Sigmoid colon (tissue), 4 donors: ENCODE measurements at regions not wholly inside any gene's neighbourhood (a gene's known extent, or its start where the extent isn't known, plus 50 kb on each side); places are given as distances from the start of the nearest gene placed in this dataset.

Experiments used
- EP300 ChIP-seq, 4 donors: sonication (generic); formaldehyde crosslinking; IDR thresholded peaks; one replicate each; pipeline ENCODE4 v1.6.1; 2017; ENCODE audit warnings: antibody characterized with exemption in 4 of 4
- POLR2A ChIP-seq, 2 donors: fragments of 450-650 bp; IDR thresholded peaks; one replicate each; pipeline ENCODE4 v1.6.1; 2016; ENCODE audit warnings: antibody characterized with exemption in 2 of 2, mild to moderate bottlenecking in 2 of 2, moderate library complexity in 2 of 2
- POLR2AphosphoS5 ChIP-seq, 4 donors: sonication (generic); formaldehyde crosslinking; IDR thresholded peaks; one replicate each; pipeline ENCODE4 v1.6.1; 2017; ENCODE audit warnings: antibody characterized with exemption in 4 of 4
- TF ChIP-seq, protein P1 (sequence below), 4 experiments: fragments of 450-650 bp in 3 of 4; fragments of 200-600 bp in 1 of 4; IDR thresholded peaks; one replicate each; pipeline ENCODE4 v1.5.1; 2016 to 2019; ENCODE audit warnings: antibody characterized with exemption in 4 of 4, mild to moderate bottlenecking in 3 of 4, moderate library complexity in 2 of 4

DNA sequence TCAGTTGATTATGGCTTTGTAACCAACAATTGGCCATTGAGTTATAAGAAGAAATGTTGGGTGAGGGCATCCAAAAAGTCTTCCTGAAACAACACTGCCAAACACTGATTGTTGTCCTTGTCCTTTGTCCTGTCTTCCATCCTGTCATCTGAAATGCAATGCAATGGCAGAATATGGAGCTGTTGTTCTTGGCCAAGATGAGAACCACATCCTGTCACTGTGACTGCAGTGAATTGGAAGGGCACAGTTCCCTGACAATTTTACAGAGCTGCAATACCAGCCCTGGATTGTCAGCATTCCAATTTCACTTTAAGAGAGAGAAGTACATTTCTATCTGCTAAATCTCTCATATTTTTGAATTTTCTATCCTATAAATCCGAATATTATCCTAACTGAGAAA is 613.3 kb downstream of the FLRT2 start:
- TF ChIP-seq EP300 (IDR thresholded peaks at IDR 0.05): no peak
- TF ChIP-seq, protein P1, sequence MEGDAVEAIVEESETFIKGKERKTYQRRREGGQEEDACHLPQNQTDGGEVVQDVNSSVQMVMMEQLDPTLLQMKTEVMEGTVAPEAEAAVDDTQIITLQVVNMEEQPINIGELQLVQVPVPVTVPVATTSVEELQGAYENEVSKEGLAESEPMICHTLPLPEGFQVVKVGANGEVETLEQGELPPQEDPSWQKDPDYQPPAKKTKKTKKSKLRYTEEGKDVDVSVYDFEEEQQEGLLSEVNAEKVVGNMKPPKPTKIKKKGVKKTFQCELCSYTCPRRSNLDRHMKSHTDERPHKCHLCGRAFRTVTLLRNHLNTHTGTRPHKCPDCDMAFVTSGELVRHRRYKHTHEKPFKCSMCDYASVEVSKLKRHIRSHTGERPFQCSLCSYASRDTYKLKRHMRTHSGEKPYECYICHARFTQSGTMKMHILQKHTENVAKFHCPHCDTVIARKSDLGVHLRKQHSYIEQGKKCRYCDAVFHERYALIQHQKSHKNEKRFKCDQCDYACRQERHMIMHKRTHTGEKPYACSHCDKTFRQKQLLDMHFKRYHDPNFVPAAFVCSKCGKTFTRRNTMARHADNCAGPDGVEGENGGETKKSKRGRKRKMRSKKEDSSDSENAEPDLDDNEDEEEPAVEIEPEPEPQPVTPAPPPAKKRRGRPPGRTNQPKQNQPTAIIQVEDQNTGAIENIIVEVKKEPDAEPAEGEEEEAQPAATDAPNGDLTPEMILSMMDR (IDR thresholded peaks at IDR 0.05): no peak
- no peak for TF ChIP-seq POLR2A (IDR thresholded peaks at IDR 0.05)
- no peak for TF ChIP-seq POLR2AphosphoS5 (IDR thresholded peaks at IDR 0.05)
